Stimulated activated CD4-positive, alpha-beta T cell treated with anti-CD3 and anti-CD28 coated beads, Interleukin-2, amount 100 ng/mL, for 48 hours (primary cell): ENCODE measurements at regions not wholly inside any gene's neighbourhood (a gene's known extent, or its start where the extent isn't known, plus 50 kb on each side); places are given as distances from the start of the nearest gene placed in this dataset.

Source experiments
- DNase-seq, 2 donors: peaks; one replicate each; pipeline ENCODE4 v3.0.0-alpha.2; 2020

DNA sequence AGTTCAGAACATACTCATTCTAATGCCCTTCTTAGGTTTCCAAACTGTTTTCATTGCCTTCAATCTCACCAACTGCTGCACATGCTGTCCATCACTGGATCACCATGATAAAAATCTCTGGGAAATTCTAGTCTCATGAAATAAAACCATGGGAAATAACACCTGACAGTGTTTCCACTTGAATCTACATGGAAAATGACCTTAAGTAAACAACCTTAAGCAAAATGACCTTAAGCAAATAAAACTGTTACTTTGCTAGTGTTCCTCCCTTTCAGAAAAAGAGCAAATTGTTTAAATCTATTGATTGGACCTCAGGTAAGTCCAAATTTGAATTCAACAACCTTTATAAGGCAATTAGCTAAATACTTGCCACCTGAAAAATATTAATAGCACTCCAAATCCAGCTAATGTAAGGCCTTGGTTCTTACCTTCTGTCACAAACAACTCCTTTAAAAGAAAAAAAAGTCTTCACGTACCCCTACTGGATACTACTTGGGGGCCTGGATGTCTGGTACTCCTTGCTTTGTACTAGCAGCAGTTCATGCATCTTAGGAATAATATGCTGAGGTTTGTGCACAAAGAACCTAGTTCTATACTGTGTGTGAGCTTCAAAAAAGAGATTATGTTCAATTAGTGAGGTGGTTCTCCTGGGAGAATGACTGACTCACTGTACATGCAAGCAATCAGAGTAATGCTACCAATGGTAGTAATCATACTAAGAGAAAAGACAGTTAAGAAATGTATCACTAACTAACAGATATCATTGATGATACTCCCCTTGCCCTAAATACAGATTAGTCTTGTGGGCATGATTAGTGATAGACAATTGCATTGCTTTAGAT, 630.4 kb downstream of the PSAT1 start:
- DNase-seq, result no peak

DNA sequence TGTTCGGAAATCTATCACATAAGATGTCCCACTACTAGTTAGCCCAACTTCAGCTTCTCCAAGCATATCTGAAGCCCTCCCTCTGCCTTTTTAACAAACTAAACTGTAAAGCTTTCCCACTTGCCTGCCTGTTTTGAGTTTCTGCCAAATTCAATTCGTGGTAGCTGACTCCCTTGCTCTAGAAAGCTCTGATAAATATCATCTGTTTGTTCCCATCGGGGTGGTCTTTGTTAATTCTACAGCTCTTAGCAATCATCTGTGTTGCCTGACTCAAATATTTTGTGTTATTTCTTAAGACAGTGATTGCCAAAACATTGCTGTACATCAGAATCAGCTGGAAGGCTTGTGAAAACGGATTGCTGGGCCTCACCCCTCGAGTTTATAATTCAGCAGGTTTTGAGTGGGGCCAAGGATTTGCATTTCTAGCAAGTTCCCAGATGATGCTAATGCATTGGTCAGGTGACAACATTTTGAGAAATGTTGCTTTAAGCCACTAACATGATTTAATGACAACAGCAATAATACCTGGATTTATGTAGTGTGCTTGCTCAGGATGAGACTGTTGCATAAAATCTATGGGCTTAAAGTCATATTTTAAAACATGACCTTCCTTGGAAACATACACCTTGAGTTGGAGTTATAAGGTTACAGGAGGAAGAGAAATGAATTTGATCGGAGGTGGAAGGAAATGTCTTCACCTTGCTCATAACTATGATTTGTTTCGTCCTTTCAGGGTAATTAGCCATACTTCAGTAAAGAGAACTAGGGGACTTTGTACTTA, 631.9 kb downstream of the PSAT1 start:
- no peak for DNase-seq

DNA sequence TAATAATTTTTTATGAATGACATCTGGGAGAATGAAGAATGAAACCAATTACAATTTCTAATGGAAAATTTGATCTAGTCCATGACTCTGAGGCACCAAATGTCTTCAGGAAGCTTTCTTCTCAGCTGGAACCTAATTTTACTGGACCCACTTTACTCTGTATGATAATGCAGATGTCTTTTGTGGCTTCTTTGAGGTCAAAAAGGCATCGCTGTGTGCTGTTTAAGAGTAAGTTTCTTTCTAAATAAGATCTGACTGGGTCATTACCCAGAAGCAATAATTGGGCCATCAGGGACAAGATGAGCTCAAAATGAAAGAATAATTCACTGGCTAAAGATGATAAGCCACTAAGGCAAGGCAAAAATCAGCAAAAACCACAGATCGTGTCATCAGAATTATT, 633.4 kb downstream of the PSAT1 start:
- no peak for DNase-seq

DNA sequence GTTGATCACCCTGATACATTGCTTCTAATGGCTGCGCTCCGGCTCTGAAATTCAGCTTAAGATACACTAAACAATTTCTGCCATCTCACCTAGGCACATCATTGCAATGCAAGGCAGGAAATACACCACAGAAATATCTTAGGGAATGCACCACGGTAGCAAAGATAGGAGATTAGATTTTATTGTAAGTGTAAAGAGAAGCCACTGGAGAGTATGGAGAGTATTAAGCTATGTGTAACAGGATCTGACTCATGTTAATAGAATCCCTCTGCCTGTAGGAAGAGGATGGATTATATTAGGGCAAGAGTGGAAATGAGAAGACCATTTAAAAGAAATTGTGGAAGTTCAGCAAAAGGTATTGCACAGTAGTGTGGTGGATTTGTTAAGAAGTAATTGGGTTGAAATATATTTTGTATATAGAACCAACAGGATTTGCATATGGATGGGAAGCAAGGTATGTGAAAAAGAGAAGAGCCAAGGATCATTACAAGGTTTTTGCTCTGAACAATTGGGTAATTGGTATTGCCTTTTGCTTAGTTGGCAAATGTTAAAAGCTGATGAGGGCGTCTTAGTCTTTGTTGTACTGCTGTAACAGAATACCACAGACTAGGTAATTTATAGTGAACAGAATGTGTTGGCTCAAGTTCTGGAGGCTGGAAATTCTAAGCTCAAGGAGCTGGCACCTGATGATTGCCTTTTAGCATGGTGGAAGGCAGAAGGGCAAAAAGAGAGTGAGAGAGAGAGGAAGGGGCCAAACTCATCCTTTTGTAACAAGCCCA, 636.1 kb downstream of the PSAT1 start:
- no peak for DNase-seq

DNA sequence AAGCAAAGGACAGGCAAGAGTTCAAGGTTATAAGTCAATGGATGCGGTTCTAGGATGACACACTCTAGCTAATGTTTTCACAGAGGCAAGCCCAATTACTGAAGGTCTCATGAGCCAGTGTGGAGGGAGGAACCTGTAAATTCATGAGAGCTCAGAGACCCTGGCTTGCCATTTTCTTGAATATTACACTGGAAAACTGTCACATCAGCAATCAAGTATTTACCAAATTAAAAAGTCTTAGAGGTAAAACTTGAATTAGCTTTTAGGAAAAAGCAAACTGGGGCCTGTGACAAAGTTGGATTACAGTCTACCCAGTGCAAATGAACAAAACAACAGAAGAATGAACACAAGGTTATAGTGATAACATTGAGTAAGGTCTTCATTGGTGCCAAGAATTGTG, 636.9 kb upstream of the TLE4 start:
- no peak for DNase-seq

DNA sequence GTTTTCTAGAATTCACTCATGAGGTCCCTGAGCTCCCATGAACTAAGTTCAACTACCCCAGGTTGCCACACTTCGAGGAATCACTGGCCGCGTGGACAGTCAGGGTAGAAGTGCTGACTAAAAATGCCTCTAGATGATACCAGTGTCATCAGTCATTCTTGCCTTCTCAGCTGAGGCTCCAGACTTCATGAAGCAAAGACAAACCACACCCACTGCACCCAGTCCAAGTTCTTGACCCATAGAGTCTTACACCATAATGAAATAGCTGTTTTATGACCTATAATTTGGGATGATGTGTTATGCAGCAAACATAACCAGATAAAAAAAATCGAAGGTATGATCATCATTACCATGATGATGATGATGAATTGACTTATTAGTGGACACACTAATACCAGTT, 632.9 kb upstream of the TLE4 start:
- no peak for DNase-seq

DNA sequence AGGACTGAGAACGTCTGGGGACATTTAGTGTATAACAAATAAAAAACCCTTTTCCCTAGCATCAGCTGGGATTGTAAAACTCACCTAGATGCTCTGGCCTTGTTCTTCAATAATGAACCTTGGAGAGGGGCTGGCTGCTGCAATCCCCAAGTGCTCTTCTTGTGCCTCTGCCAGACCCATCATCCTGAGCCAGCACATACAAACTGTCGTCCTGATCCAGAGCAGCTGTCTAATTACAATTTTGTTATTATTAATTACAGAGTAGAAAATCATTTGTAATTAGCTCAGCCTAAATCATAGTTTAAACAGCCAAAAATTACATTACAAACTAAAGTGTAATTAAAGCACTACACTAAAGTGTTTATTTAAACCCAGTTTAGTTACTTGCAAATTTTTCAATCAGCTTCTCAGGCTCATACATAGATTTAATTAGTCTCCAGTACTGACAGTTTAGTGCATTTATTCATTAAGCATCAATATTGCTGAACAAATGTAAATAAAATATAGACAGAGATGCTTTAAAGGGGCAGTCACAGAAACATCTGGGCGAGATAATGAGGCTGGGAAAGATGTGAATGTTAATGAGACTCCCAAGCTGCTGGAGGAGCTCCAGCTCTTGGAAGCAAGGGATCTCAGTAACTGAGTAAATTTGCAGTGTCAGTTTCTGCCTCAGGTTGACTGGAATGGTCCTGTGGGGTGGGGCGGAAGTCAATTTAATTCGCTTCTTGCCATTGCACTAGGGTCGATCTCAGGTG, 632.3 kb upstream of the TLE4 start:
- DNase-seq, result no peak

DNA sequence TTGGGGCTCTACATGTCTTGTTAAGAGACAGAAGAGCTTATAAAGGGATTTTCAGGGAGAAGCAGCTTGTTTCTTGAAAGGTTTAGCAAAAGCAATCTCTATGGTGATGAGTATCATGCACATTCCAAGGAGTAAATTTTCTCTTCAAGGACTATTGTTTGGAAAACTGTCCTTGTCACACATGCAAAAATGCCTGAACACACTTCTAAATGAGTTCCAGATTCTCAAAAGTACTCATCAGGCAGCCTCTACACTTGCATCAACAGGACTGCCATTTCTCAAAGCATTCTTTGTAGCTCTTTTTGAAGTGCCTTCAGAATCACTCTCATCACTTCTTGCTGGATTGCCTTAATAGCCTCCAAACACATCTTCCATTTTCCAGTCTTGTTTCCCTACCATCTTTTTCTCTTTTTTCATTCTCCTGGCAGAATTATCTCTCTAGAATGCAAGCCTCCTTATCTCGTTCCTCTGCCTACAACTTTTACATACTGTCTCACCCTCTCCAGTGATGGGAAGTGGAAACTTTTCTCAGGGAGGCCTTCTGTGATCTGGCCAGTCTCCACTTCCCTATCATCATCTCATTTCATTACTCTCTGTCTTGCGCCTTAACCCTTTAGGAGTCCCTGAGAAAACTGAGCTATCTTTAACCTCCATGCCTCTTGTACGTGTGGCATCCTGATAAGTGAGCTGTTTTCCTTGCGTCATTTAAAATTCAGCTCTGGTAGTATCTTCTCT, 631.5 kb upstream of the TLE4 start:
- no peak for DNase-seq

DNA sequence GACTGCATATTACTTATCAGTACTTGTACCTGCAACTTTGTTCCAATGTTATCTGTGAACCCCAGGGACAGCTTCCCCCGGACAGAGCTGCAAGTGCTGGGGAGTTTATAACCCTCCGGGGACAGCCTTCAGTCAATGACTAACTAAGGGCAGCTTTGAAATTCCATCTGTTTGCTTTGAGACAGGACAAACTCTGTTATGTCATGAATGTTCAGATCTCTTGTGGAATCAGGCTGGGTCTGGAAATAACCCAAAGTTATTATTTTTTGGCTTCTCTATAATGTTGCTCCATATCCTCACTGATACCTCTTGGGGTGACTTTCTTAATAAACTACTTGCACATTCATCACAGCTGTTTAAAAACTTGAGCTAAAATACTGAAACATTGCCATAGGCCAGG, 617.5 kb upstream of the TLE4 start:
- DNase-seq, result no peak

DNA sequence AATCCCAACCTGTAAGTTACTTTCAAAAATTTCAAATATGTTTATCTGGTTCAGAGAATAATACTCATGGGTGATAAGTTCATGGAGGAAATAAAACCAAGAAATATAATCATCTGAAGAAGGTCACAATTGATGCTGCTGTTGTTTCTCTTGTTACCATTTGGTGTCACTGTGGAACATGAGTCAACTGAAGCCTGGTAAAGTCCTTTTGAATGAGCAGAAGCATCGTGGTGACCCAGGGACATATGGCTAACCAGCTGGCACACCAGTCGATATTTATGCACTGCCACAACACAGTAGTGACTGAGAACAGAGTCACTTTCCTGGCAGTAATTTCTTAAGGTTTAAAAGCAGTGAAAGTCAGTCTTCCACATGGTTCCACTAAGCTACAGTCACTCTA, 612.9 kb upstream of the TLE4 start:
- no peak for DNase-seq

DNA sequence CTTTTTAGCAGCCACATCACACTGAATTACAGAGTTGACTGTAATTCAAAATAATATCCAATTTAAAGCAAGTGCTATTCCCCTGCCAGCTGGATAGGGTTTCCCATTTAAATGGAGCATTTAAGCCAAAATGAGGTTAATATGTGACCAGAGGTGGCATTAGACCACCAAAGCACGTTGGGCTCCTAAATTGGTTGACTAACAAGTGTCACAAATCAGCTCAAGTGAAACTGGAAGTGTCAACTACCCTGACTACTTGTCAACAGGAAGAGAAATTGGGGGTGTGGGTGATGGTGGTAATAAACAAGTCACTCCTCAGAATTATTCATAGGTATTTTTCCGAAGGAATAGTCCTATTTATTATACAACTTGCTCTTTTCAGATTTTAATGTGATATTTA, 609.6 kb upstream of the TLE4 start:
- no peak for DNase-seq

DNA sequence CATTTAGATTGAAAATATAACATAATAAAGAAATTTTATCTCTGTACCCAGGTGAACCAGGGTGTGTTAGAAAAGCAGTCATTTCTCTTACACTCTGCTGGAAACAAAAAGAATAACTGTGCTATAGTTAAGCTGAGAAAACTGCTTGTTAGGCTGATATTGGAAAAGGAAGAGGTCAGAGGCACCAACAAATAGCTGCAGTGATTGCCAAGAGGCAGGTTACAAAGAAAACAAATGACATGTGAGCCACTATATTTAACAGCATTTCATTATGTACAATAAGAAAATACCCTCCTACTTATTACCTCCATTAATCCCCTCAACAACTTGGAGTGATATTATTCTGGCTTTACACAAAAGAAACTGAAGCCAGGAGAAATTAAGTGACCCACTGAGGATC, 607.9 kb upstream of the TLE4 start:
- DNase-seq, result no peak

DNA sequence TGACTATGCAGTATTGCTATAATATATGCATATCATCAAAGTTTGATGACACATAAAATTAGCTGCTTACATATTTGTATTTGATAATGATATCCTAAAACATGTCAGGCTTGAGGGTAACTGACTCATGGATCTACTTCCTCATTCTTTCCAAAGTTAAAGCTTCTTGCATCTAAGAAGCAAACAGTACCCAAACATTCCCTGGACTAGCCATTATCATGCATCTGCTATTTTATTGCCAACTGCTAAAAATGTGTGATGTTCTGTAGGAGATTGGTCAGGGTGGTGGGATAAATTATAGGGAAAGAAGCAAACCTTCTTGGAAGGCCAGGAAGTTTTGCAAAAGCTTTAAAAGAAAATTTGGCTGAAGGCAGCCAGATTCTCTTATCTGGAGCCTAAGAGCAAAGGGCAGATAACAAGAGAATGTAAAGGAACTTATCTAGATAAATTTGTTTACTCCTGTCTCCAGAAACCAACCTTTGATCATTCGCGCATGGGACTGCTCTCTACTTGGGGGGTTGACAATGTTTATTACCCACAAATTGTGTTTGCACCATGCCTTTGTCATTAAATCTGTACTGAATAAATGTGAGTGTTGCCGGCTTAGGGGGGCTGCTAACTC, 604.1 kb upstream of the TLE4 start:
- no peak for DNase-seq

DNA sequence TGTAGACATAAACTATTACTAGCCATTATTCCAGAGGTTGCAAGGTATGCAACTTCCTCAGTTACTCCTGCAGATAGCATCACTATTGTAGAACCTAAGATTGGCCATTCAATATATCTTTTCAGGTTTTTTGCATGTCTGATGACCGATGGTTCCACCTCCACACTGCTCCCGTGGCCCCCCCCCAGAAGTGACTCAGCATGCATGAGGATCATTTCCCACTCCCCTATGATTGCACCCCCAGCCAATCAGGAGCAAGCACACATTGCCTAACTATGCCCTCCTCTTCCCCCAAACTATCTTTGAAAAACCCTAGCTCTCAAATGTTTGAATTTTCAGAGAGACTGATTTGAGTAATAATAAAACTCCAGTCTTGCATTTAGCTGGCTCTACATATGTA, 601.4 kb upstream of the TLE4 start:
- DNase-seq, result no peak

DNA sequence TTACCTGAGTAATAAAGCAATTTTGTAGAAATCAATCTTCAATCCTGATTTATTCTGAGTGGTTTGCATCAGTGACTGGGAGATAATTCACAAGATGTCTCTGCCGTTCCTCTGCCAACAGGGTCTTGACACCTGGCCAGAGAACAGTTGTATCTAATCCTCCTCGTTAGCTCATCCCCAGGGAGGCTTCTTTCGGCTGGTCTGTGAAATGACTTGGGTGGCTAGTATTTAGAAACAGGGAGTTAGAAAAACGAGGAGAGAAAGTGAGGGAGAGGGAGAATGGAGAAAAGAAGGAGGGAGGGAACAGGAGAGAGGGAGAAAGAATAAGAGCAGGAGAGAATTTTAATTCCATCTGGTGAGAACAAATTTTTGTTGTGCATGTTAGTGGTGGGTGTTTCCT, 600.2 kb upstream of the TLE4 start:
- no peak for DNase-seq

DNA sequence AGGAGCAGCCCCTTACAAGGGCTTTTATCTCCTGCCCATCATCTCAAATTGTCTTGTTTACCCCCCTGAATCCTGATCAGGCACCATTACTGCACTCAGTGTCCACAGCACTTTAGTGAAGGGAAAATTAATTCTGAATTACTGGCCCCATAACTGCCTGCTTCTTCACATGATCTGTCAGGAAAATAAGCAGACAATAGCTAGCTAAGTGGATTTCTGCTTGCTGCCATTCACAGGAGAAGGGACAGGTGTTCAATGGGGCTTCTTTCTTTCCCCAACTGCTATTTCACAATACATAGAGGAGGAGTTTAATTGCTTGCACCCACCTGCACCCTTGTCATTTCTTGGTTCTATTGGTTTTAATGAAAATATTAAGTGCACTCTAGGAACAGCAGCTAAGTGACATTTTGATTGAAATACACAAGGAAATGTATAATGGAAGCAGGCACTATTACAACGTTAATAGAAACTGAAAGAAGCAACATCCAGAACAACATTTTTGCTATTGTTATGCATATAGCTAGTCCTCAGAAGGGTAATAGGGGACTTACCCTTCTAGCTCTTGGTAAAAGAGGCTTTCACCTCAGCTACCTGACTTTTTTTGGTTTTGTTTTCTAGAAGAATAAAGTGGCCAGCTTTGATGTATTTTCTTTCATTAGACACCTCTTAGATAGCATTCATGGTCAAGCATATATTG, 599.3 kb upstream of the TLE4 start:
- DNase-seq, result no peak

DNA sequence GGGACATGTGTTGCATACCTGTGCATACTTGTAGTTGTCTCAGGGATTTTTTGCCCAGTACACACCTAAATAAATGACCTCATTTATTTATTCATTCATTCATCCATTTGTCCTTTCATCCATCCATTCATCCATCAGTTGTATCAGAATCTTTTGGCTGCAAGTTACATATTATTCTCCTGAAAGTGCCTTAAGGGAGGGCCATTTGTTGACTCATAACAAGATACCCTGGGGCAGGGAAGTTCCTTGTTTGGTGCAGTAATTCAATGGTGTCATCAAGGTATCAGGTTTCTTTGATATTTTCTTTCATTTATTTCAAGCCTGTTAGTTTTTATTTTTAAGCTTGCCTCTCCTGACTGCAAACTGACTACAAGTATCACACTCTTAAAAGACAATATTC, 597.9 kb upstream of the TLE4 start:
- DNase-seq, result no peak

DNA sequence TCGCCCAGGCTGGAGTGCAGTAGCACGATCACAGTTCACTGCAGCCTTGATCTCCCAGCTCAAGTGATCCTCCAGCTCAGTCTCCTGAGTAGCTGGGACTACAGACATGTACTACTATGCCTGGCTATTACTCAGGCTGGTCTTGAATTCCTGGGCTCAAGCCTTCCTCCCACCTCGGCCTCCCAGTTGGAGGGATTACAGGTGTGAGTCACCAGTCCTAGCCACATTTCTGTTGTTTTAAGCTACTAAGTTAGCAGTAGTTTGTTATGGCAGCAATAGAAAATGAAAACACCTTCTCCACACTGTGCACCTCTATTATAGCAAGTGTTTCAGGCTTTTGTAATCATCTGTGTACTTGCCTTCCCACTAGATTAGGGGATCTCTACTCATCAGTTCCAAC, 588.9 kb upstream of the TLE4 start:
- DNase-seq, result no peak

DNA sequence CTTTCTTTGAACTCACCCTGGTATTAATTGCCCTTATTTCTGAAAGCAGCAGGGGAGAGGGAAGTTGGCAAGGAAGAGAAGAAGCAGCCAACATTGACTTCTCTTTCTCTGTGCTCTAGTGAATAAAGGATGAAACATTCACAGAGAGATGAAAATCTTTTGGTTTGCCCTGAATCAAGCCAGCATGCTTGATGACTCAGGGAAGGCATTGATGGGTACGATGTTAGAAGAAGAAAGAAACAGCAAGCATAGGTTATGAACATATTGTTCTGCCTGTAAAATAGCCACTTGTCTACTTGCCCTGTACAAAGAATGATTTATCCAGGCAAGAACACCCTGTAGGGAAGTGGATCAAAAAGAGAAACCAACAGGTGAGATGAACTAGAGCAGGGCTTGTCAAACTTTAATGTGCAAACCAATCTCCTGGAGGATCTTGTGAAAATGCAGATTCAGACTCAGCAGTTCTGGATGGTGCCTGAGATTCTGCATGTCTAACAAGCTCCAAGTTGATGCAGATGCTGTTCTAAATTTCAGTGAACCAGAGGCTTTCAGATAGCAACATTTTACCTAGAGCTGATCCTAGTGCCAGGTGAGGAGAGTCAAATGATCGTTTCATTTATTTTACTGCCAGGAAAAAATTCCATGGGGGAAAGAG, 586.6 kb upstream of the TLE4 start:
- no peak for DNase-seq

DNA sequence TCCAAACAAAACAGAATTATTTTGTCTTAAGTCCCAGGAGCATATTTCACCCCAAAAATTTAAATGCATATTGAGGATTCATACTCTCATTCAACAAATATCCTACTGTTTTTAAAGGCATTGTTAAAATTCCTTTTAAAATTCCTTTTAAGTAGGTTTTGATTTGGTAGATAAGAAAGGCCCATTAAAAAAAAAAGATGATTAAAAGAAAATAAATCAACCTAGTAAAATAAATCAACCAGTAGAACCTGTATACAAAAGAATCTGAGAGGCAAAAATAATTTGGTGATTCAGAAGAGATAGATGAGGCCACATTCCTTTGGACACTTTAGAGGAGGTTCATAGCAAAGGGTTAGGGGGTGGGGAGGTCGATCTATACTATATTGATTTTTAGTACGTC, 585.3 kb upstream of the TLE4 start:
- no peak for DNase-seq
